ENCODE measurements at regions not wholly inside any gene's neighbourhood (a gene's known extent, or its start where the extent isn't known, plus 50 kb on each side); places are given as distances from the start of the nearest gene placed in this dataset.

DNA sequence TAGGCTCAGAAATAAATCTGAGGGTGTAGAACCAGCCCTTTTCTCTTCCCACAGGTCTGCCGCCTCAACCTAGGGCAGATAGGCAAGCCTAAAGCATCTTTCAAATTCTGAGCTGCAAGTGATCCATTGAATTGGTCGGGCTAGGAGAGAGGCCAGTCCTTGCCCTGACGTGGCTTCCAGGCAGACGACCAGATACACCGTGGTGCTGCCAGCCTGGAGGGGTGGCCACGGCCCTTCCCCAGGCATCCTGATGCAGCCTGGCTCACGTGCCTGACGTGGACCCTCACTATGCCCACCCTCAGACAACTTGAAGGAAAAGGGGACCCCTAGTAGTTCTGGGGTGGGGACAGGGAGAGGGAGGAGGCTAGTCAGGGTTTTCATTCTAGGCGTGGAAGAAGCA, 859.3 kb upstream of the KLHL1 start:
- Histone ChIP-seq H3K23ac (ENCODE audit: insufficient read length, low read depth, low read length) (no peak overlapping the region), H4K5ac (ENCODE audit: insufficient read length, low read depth, low read length) (no peak overlapping the region), H3K23me2 (ENCODE audit: insufficient read length, low read depth, low read length, poor library complexity, severe bottlenecking) (no peaks in the 10 kb centered on the region), H2BK120ac (ENCODE audit: low read depth, low read length, poor library complexity, severe bottlenecking) (no peak overlapping the region), H2BK20ac (ENCODE audit: low read depth, low read length, poor library complexity, severe bottlenecking) (no peak overlapping the region), H4K8ac (replicated peaks; ENCODE audit: insufficient read length, low read depth, low read length) (no peak overlapping the region), H3K4me2 (ENCODE audit: insufficient read depth, insufficient read length, low read length) (no peak overlapping the region), H3K27ac (ENCODE audit: insufficient read length, low read depth, low read length) (no peak overlapping the region), H3K18ac (ENCODE audit: insufficient read length, low read depth, low read length) (no peak overlapping the region), H3K9me3 (ENCODE audit: control insufficient read depth, low read depth, low read length) (no peaks in the 10 kb centered on the region), H3K4me1 (ENCODE audit: insufficient read depth, low read length) (no peaks in the 10 kb centered on the region), H3K79me1 (ENCODE audit: insufficient read depth, low read depth, low read length, poor library complexity, severe bottlenecking) (no peaks in the 10 kb centered on the region), H4K91ac (ENCODE audit: insufficient read length, low read depth, low read length) (no peak overlapping the region), H4K20me1 (ENCODE audit: control insufficient read depth, insufficient read depth, insufficient read length) (no peaks in the 10 kb centered on the region), H3T11ph (ENCODE audit: low read length) (no peak overlapping the region), H3K14ac (ENCODE audit: insufficient read depth, low read length) (no peak overlapping the region), H3K4ac (ENCODE audit: low read depth, low read length) (no peak overlapping the region), H2BK12ac (ENCODE audit: insufficient read length, low read depth, low read length) (no peak overlapping the region), H3K79me2 (ENCODE audit: insufficient read depth, low read length) (no peaks in the 10 kb centered on the region), H2BK15ac (ENCODE audit: low read depth, low read length) (no peak overlapping the region), H3K56ac (ENCODE audit: insufficient read length, low read depth, low read length) (no peak overlapping the region), H2AFZ (ENCODE audit: low read length) (no peak overlapping the region), H2BK5ac (ENCODE audit: insufficient read length, low read length) (no peak overlapping the region), H2AK5ac (ENCODE audit: insufficient read length, low read length) (no peak overlapping the region), H3K27me3 (ENCODE audit: insufficient read depth, low read length) (no peaks in the 10 kb centered on the region), H3K9ac (ENCODE audit: extremely low read depth, insufficient read length, low read length) (no peak overlapping the region)
- DNase-seq = no peak
- no peaks in the 10 kb centered on the region for H3K27me3 Mint-ChIP-seq (ENCODE audit: low read depth)
- TF ChIP-seq, protein P1, sequence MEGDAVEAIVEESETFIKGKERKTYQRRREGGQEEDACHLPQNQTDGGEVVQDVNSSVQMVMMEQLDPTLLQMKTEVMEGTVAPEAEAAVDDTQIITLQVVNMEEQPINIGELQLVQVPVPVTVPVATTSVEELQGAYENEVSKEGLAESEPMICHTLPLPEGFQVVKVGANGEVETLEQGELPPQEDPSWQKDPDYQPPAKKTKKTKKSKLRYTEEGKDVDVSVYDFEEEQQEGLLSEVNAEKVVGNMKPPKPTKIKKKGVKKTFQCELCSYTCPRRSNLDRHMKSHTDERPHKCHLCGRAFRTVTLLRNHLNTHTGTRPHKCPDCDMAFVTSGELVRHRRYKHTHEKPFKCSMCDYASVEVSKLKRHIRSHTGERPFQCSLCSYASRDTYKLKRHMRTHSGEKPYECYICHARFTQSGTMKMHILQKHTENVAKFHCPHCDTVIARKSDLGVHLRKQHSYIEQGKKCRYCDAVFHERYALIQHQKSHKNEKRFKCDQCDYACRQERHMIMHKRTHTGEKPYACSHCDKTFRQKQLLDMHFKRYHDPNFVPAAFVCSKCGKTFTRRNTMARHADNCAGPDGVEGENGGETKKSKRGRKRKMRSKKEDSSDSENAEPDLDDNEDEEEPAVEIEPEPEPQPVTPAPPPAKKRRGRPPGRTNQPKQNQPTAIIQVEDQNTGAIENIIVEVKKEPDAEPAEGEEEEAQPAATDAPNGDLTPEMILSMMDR (conservative IDR thresholded peaks at IDR 0.05) = no peak
- H3K36me3 Mint-ChIP-seq (ENCODE audit: insufficient read depth in 1 of 3, low read depth in 3 of 3) = no peaks in the 10 kb centered on the region
- H3K4me3 Mint-ChIP-seq = no peak overlapping the region
- no peaks in the 10 kb centered on the region for H3K9me3 Mint-ChIP-seq
- no peaks in the 10 kb centered on the region for H3K4me1 Mint-ChIP-seq
- no CpG with 5 or more reads among the region's 9 CpGs for WGBS (ENCODE audit: extremely low coverage, insufficient read length, low lambda C conversion rate)
- H3K27ac Mint-ChIP-seq = no peak overlapping the region
